GM21786 (cell line): ENCODE measurements at regions not wholly inside any gene's neighbourhood (a gene's known extent, or its start where the extent isn't known, plus 50 kb on each side); places are given as distances from the start of the nearest gene placed in this dataset.

Experiments
- ATAC-seq: cut with Tn5 transposase; IDR thresholded peaks from one replicate; pipeline ENCODE4 v1.9.1; 2021; ENCODE audit not compliant: unreplicated experiment

GRCh38 chr11:116698080-116698479, 74.7 kb downstream of the BUD13 start:
- no peak for ATAC-seq

GRCh38 chr11:116697639-116698038, 75.1 kb downstream of the BUD13 start:
- no peak for ATAC-seq

GRCh38 chr11:116697011-116697410, 75.8 kb downstream of the BUD13 start:
- no peak for ATAC-seq

GRCh38 chr11:116696381-116696941, 76.3 kb downstream of the BUD13 start:
- no peak for ATAC-seq

GRCh38 chr11:116695657-116696254, 77.0 kb downstream of the BUD13 start:
- ATAC-seq = no peak

- ATAC-seq = no peak
Measured at GRCh38 chr11:116694815-116695590, 77.8 kb downstream of the BUD13 start.

GRCh38 chr11:116694349-116694725, 78.5 kb downstream of the BUD13 start:
- ATAC-seq = no peak

GRCh38 chr11:116693593-116694348, 79.0 kb downstream of the BUD13 start:
- no peak for ATAC-seq

- ATAC-seq = no peak
Measured at GRCh38 chr11:116693102-116693570, 79.7 kb downstream of the BUD13 start.

- ATAC-seq = no peak
Measured at GRCh38 chr11:116692318-116693101, 80.3 kb downstream of the BUD13 start.

GRCh38 chr11:116691771-116692177, 81.0 kb downstream of the BUD13 start:
- ATAC-seq = no peak

- ATAC-seq = no peak
Measured at GRCh38 chr11:116690611-116691010, 82.2 kb downstream of the BUD13 start.

- no peak for ATAC-seq
Measured at GRCh38 chr11:116689413-116690127, 83.2 kb downstream of the BUD13 start.

GRCh38 chr11:116688202-116688540, 84.6 kb downstream of the BUD13 start:
- no peak for ATAC-seq

GRCh38 chr11:116687458-116688201, 85.2 kb downstream of the BUD13 start:
- ATAC-seq = no peak

GRCh38 chr11:116686866-116687265, 85.9 kb downstream of the BUD13 start:
- ATAC-seq = no peak

- ATAC-seq = no peak
Measured at GRCh38 chr11:116683982-116684381, 88.8 kb downstream of the BUD13 start.

- ATAC-seq = no peak
Measured at GRCh38 chr11:116680349-116681125, 92.2 kb downstream of the BUD13 start.

- no peak for ATAC-seq
Measured at GRCh38 chr11:116678887-116679286, 93.9 kb downstream of the BUD13 start.
